ENCODE measurements at regions not wholly inside any gene's neighbourhood (a gene's known extent, or its start where the extent isn't known, plus 50 kb on each side); places are given as distances from the start of the nearest gene placed in this dataset.

- no peak for TF ChIP-seq CTCF (IDR thresholded peaks at IDR 0.05)
These were observed 142.5 kb upstream of the PPP2R2D start for GRCh38 chr10:131758062-131758938.

- no peak for TF ChIP-seq CTCF (IDR thresholded peaks at IDR 0.05)
These were observed 141.9 kb upstream of the PPP2R2D start for GRCh38 chr10:131758939-131759301.

GRCh38 chr10:131759347-131759746 lies 141.5 kb upstream of the PPP2R2D start:
- TF ChIP-seq CTCF (IDR thresholded peaks at IDR 0.05) = no peak

GRCh38 chr10:131760416-131761166 lies 140.2 kb upstream of the PPP2R2D start:
- no peak for TF ChIP-seq CTCF (IDR thresholded peaks at IDR 0.05)

- no peak for TF ChIP-seq CTCF (IDR thresholded peaks at IDR 0.05)
These were observed 137.8 kb upstream of the PPP2R2D start for GRCh38 chr10:131762789-131763696.

GRCh38 chr10:131764929-131765328 lies 135.9 kb upstream of the PPP2R2D start:
- TF ChIP-seq CTCF (IDR thresholded peaks at IDR 0.05) = no peak

- TF ChIP-seq CTCF (IDR thresholded peaks at IDR 0.05) = no peak
These were observed 134.7 kb upstream of the PPP2R2D start for GRCh38 chr10:131766096-131766495.

All from LNCAP (cell line).